HT-29 (cell line): ENCODE measurements at regions not wholly inside any gene's neighbourhood (a gene's known extent, or its start where the extent isn't known, plus 50 kb on each side); places are given as distances from the start of the nearest gene placed in this dataset.

Experiments
- DNase-seq: peaks from one replicate; pipeline ENCODE4 v3.0.0-alpha.2; 2015; ENCODE audit warnings: low spot score

- no peak for DNase-seq
These were observed 814.9 kb downstream of the LRFN5 start for GRCh38 chr14:42421377-42422078.

GRCh38 chr14:42420071-42420470 lies 813.4 kb downstream of the LRFN5 start:
- DNase-seq: no peak

GRCh38 chr14:42407153-42407552 lies 800.5 kb downstream of the LRFN5 start:
- DNase-seq: no peak

- DNase-seq: no peak
These were observed 784.6 kb downstream of the LRFN5 start for GRCh38 chr14:42391146-42391834.

GRCh38 chr14:42378880-42379279 lies 772.2 kb downstream of the LRFN5 start:
- no peak for DNase-seq

- no peak for DNase-seq
These were observed 771.6 kb downstream of the LRFN5 start for GRCh38 chr14:42378274-42378673.

- no peak for DNase-seq
These were observed 767.7 kb downstream of the LRFN5 start for GRCh38 chr14:42374332-42374731.

GRCh38 chr14:42370056-42370455 lies 763.4 kb downstream of the LRFN5 start:
- DNase-seq: no peak

- DNase-seq: no peak
These were observed 761.6 kb downstream of the LRFN5 start for GRCh38 chr14:42368234-42368633.

- no peak for DNase-seq
These were observed 746.6 kb downstream of the LRFN5 start for GRCh38 chr14:42353315-42353714.

GRCh38 chr14:42335918-42336317 lies 729.2 kb downstream of the LRFN5 start:
- DNase-seq: no peak

- no peak for DNase-seq
These were observed 728.3 kb downstream of the LRFN5 start for GRCh38 chr14:42334931-42335330.

- DNase-seq: no peak
These were observed 716.8 kb downstream of the LRFN5 start for GRCh38 chr14:42323426-42323825.

GRCh38 chr14:42322531-42323284 lies 716.0 kb downstream of the LRFN5 start:
- DNase-seq: no peak

GRCh38 chr14:42319996-42320395 lies 713.3 kb downstream of the LRFN5 start:
- no peak for DNase-seq

- no peak for DNase-seq
These were observed 710.0 kb downstream of the LRFN5 start for GRCh38 chr14:42316693-42317092.

GRCh38 chr14:42311876-42312275 lies 705.2 kb downstream of the LRFN5 start:
- no peak for DNase-seq

GRCh38 chr14:42307239-42307825 lies 700.7 kb downstream of the LRFN5 start:
- no peak for DNase-seq

GRCh38 chr14:42299692-42300091 lies 693.0 kb downstream of the LRFN5 start:
- no peak for DNase-seq

GRCh38 chr14:42293180-42293579 lies 686.5 kb downstream of the LRFN5 start:
- DNase-seq: no peak

- DNase-seq: no peak
These were observed 671.2 kb downstream of the LRFN5 start for GRCh38 chr14:42277840-42278239.

GRCh38 chr14:42269234-42269633 lies 662.6 kb downstream of the LRFN5 start:
- DNase-seq: no peak
